HG03039 (cell line): ENCODE measurements at regions not wholly inside any gene's neighbourhood (a gene's known extent, or its start where the extent isn't known, plus 50 kb on each side); places are given as distances from the start of the nearest gene placed in this dataset.

Experiments
- ATAC-seq: cut with Tn5 transposase; IDR thresholded peaks from one replicate; pipeline ENCODE4 v1.9.1; 2021; ENCODE audit warnings: mild to moderate bottlenecking, moderate library complexity; ENCODE audit not compliant: unreplicated experiment

DNA sequence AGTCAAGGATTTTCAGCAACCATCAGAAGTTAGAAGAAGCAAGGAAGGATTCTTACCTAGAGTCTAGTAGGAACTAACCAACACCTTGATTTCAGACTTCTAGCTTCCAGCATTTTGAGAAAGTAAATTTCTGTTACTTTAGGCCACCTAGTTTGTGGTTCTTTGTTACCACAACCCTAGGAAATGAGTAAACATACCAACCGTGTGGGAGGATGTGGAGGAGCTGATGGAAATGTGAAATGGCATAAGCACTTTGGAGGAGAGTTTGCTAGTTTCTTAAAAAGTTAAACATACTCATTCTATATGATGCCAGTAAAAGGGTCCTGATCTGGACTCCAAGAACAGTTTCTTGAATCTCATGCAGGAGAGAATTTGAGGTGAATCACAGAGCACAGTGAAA is 679.4 kb downstream of the PDHA2 start:
- ATAC-seq = no peak

DNA sequence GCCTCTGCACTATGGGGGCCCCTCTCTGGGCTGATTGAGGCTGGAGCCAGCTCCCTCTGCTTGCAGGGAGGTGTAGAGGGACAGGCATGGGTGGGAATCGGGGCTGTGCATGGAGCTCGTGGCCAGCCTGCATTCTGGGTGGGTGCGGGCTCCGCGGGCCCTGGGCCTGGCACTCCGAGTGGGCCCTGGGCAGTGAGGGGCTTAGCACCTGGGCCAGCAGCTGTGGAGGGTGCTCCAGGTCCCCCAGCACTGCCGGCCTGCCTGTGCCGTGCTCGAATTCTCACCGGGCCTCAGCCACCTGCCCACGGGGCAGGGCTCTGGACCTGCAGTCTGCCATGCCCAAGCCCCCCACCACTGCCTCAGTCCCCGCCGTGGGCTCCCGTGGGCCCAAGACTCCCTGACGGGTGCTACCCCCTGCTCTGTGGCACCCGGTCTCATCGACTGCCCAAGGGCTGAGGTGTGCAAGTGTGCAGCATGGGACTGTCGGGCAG is 681.2 kb downstream of the PDHA2 start:
- no peak for ATAC-seq

DNA sequence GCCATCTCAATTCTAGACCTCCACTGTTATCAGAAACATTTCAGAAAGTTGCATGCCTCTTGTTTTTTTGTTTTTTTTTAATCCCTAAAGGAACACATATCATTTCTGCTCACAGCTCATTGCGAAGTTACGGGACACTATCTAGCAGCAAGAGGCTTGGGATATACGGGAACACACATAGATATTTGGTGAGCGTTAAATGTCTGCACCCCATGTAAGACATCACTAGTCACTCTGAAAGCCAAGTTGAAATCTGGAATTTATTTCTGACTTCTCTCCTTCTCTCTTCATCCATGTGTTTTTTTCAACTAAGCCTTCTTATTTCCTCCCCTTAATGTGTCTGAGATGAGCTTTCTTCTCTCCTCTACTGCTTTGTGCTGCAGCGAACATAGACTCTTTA is 683.7 kb downstream of the PDHA2 start:
- ATAC-seq = no peak

DNA sequence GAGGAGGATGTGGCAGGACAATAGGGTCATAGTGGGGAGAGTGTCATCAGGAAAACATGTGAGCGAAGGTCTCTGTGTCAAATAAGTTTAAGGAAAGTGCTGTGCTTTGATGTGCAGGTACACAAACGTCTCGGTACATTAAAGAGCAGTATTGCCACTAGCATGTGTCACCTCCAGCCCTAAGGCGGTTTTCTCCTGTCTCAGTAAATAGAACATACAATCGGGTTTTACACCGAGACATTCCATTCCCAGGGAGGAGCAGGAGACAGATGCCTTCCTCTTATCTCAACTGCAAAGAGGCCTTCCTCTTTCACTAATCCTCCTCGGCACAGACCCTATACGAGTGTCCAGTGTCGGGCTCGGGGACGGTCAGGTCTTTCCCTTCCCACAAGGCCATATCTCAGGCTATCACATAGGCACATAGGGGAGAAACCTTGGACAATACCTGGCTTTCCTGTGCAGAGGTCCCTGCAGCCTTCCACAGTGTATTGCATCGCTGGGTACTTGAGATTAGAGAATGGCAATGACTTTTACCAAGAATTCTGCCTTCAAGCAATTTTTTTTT is 684.5 kb downstream of the PDHA2 start:
- no peak for ATAC-seq

DNA sequence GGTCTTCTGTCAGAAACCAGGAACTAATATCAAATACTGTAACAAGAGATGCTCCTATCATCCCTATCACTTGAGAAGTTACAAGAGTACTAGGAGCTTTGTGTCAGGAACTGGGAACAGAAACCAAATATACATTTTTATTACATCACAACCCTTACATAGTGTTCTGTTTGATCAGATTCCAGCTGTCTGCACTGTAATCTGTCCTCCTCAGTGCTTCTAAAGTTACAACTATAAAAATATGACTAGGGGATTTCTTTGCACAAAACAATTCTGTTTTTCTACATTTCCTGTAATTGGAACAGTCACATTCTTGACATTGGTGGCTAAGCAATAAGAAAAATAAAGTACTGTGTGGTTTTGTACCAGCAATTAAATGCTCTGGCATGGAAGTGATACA is 686.0 kb downstream of the PDHA2 start:
- ATAC-seq = no peak

DNA sequence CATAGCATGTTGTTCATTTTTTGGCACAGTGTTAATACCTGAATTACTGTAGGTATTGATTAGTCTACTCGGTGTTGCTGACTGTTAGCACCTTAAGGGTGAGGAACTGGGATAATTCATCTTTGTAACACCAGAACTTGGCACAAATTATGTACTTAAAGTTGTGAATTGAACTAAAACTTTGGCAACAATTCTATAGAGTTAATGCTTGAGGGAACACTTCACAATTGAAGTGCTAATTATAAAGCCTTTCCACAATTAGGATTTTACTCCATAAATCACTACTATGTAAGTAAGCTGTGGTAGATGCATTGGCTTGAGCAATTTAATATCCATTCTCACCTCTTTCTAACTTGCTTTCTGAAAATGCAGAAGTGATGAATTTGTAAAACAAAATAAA is 686.7 kb downstream of the PDHA2 start:
- ATAC-seq = no peak

DNA sequence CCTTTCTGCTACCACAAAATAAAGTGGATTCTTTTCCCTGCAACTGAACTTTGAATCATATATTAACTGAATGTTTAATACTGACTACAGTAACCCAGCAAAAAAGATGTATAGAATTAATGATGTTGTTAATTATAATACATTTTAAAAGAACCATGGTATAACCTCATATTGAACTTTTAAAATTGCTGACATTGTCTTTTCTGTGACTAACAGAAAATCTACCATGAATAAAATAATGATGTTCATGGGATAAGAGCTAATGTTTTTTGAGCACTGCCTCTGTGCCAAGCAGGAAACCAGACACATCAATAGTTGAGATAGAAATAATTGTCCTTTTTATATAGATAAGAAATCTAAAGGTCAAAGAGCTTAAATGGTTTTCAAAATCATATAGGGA is 691.9 kb downstream of the PDHA2 start:
- ATAC-seq = no peak

DNA sequence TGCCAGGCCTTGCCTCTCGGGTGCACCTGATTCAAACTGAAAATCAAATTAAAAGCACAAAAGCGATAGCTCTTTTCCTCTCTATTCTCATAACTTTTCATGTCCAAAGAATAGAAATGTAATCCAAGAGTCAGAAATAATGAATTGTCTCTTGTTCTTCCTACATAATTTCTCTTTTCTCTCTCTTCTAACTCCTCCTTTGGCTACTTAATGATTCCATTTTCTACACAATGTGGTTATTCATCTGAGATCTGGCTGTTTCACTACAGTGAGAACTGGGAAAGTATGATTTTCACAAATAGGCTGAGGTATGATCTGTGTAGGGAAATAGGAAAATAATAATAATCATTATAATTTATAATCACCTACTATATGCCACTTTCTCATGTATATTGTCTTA is 703.5 kb downstream of the PDHA2 start:
- ATAC-seq = no peak

DNA sequence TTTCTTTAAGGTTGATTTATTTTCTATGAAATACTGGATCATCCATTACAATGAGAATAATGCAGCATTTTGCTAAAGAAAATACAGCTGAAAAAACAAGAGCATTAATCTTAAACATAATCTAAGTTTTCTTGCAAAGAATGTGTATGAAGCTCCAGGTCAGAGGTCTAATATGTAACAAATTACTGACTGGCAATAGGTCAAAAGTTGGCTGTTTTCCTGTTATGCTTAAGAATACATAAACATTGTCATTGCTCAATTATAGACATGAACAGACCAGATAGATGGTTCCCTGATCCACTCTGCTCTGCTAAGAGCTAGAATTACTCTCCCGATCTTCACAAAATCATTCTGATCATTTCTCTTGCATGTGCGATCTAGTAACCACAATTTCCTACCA is 718.6 kb downstream of the PDHA2 start:
- no peak for ATAC-seq

DNA sequence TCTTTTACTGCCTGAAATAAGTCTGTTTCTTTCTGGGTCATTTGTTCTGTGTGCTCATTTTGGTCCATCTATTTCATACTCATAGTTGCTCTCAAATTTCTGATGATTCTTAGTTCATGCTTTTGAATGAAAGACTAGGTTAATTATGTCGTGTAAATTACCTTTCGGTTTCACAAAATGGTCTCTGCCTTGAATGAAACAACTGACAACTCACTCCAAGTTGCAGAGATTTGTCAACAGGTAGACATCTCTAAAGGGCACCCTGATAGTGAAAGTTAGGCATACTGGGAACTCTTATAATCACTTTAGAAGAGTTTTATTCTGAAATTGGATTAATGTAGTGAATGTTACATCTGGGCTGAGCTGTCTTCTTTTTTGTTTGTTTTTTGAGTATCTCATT is 726.9 kb downstream of the PDHA2 start:
- ATAC-seq = no peak

DNA sequence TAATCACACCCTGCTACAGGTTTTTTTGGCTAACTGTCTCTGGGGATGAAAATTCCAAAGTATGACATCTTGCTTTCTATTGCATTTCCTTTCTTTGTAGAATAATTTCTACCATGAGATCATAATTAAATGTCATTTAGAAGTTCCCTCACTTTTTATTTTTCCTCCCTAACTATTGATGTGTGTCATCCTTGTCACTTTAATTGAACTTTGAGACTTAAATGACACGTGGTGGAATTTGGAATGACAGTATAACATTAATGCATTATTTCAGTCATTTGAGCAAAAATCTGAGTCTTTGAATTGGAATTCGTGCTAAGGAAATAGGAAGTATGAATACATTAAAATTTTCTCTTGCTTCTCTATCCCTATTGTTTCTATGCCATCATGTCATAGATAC is 745.4 kb downstream of the PDHA2 start:
- ATAC-seq = no peak

DNA sequence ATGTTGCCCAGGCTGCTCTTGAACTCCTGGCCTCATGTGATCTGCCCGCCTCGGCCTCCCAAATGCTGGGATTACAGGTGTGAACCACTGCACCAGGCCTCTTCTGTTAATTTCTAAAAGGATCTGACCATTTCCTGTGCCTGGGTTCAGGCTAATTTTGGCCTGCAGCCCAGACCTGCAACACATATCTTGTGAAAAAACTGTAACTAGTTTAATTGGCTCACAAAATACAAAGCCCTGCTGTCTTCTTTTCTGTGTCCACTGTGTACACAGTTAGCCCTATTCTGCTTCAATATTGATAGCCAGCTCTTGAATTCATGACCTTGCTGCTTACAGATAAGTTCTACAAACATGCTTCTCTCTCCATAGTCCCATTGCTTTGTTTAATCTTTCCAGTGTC is 753.5 kb downstream of the PDHA2 start:
- no peak for ATAC-seq

DNA sequence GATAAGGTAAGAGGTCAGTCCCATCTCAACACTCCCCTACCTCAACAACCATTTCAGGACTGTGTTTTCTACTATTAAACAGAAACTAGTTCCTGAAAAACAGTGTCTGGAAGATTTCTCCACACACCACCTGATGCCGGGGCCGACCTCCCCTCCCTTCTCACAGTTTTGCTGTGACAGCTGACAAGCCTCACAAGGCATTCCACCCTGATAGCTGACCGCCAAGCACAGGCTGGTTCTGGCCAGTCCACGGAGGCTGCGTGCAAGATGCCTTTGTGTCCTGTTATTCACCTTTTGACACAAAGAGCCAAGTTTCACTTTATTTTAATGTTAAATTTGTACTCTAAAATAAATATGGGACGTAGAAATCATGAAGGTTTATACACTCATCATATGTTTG is 758.6 kb downstream of the PDHA2 start:
- no peak for ATAC-seq

DNA sequence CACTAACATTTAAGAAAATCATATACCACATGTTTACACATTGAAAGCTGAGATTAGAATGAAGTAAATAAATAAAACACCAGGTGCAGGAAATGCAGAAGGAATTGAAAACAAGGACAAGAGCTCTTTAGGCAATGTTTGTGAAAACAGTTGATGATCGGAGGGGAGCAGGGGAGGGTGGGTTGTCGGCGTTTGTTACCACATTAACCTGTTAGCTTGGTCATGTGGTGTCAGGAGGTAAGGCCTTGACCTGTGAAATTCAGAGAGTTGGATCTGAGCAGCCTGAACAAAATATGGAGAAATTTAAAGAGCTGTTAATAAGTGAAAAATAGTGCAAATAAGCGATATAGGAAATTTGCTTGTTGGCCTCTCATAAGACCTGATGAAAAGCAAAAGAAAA is 759.9 kb downstream of the PDHA2 start:
- no peak for ATAC-seq

DNA sequence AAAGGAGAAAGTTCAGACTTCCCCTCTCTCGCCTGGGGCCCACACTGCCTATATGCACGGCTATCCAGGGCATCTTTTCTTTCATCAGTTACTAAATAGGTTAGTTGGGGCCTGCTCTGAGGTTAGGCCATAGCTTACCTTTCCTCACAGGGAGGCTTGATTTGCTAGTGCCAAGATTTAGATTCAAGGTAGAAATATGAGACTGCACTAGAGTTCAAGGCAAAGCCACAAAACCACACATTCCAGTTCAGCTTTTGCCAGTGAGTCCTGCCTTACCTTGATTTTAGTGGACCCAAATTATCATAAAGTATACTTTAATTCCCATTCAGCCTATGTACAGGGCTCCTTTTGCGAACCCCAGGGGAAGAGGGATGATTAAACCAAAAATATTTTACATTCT is 762.8 kb downstream of the PDHA2 start:
- ATAC-seq = no peak

DNA sequence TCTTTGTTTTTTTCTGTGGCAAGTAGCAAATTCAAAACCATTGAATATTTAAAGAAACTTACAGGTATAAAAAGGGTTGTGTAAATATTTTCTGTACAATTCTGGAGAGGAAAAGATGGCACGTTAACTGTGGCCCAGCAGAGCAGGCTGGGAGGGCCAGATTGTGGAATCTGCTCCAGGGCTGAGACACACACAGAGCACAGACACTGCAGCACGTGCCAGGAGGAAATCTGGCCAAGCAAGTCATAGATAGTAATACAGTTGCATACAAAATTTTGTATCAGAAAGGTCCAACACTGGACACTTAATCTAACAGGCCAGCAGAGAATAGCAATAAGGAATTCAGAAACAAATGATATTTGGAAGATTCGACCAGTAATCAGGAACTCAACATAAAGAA is 763.7 kb downstream of the PDHA2 start:
- ATAC-seq = no peak

DNA sequence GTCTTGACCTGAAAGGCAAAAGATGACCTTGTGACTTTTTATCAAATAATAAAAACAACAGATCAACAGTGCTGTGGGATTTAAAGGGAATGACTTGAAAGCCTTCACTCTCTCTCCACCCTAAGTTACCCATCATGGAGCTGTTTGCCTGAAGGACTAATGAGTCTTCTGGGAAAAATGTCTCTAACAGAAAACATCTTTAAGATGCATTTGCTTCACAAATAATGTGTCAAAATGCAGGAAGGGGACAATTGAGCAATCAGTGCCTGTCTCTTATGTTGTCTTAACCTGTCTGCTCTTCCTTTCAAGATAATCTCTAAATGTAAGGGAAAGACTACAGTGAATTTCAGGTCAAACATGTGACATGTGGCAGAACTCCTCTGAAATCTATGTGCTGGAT is 766.6 kb downstream of the PDHA2 start:
- no peak for ATAC-seq

DNA sequence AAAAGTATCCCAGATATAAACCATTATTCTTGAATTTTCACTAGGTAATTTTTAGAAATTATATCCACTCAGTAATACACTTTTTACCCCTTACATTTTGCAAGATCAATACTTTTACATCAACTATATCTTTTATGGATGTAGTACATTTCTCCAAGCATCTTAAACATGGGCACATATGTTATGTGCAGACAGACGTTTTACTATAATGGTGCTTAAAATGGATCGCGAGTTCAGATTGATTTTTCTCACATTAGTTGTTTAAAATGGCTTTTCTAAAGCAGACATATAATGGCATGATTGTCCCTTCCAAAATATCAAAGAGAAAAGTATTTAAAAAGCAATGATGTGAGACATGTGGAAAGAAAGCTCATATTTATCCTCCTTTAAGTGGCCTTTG is 786.1 kb downstream of the PDHA2 start:
- no peak for ATAC-seq

DNA sequence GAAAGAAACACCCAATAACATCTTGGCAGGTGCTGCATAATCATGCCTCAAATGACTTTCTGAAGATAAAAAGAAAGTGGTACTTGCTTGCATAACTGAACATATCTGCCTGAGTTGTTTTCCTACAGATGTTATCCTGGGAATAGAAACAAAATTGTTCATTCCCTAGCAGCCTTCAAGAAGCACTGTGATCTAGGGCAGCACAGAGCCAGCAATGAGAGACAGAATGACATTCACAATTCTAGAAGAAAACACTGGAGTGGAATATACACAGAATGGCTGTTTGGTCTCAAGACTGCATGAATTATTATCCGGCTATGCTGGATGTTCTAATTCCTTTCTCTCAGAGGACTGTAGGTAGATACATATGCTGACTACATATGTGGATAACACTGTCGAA is 790.9 kb downstream of the PDHA2 start:
- no peak for ATAC-seq

DNA sequence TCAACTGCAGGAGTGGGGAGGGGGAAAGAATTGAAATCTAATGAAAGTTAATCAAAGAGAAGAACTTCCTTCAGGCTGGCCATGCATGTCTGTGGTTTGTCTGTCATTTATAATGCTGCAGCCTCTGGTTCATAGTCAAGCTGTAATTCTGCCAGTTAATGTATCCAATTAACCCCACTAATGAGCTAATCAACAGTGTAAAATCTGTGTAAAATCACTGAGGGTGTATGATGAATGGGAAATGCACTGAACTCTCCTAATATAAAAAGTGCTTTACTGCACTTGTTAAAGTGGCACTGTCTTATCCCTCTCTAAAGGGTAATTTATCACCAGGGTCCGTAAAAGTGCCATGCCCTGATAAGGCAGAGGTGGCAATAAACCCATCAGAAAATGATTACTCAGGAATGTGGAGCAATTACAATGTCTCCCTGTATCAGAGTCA is 798.1 kb downstream of the PDHA2 start:
- ATAC-seq = no peak

DNA sequence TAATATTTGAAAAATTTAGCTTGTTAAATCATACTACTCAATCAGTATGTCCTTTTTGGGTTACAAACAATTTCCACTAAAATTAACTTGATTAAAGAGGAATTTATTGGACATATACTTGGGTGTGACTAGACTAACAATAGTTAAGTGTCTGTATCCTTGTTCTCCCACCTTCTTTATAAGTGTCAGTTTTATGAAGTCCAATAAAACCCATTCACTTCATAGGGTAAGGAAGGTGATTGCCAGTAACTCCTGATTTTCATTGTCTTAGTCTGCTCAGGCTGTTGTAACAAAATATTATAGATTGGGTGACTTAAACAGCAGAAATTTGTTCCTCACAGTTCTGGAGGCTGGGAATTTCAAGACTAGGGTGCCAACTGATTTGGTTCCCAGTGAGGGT is 800.0 kb downstream of the PDHA2 start:
- no peak for ATAC-seq

DNA sequence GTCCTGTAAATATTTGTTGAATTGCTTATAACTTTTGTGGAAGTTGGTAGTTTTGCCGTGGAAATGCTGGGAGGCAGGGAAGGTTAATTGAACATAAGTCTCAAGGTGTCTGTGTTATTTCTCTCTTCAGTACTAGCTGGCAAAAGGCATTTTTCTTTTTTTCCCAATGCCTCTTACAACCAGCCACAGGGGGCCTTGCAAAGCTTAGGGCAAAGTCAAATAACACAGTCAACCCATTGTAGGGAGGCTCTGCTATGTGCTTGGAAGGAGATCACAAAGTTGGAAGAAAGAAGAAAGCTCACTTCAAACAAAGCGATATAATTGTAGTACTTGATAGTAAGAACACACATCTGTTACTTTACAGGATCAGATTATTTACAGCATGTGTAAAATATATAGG is 802.6 kb downstream of the PDHA2 start:
- ATAC-seq = no peak

DNA sequence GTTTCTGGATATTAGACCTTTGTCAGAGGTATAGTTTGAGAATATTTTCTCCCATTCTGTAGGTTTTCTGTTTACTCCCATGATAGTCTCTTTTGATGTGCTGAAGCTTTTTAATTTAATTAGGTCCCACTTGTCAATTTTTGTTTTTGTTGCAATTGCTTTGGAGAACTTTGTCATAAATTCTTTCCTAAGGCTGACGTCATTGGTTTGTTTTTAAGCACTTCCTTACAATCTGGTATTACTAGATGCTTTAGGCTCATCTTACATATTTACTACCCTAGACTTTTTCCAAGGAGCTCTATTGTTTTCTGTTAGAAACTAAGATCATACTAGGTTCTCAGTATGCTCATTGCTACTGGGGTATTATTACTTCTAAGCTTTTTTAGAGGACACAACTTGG is 806.3 kb downstream of the PDHA2 start:
- no peak for ATAC-seq

DNA sequence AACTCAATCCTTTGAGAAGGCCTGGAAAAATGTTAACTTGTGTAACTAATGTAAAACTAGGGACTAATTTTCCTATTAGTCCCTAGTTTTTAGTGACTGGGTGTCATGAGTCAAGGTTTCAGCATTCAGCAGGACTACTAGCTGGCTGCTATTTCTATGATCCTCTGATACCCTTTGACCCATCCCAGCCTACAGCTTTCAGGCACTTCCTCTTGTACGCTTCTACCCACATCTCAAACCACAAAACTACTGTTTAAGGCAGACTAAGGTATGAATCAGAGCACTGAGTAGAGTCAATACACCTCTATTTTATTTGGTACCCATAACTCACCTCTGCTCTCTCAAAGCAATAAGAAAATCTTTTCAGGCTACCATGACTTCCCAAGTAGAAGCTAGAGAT is 809.6 kb downstream of the PDHA2 start:
- ATAC-seq = no peak
